ENCODE measurements at regions not wholly inside any gene's neighbourhood (a gene's known extent, or its start where the extent isn't known, plus 50 kb on each side); places are given as distances from the start of the nearest gene placed in this dataset.

GRCh38 chr14:104256025-104256424, 117.6 kb downstream of the KIF26A start:
- dilution Hi-C loops (cut with MboI; ENCODE audit: extremely low pct_ligation_motif_present, low sequenced_read_pairs) = no loop called here
- no peak overlapping the region for H3K4me3 ChIP-seq (ENCODE audit: control insufficient read depth in 2 of 3, extremely low read depth in 1 of 3, insufficient read depth in 2 of 3, low read depth in 1 of 3, low read length in 3 of 3)
- H2AFZ ChIP-seq (ENCODE audit: control insufficient read depth, low read length) = no peak overlapping the region
- H3K4me1 ChIP-seq (ENCODE audit: control insufficient read depth, extremely low read depth, insufficient read depth, low read length) = no peaks in the 10 kb centered on the region
- FAIRE-seq = no peak
- no peaks in the 10 kb centered on the region for H3K36me3 ChIP-seq (ENCODE audit: control insufficient read depth in 2 of 2, extremely low read depth in 1 of 2, insufficient read depth in 2 of 2, low read length in 2 of 2)
- H3K9me1 ChIP-seq (ENCODE audit: control insufficient read depth, extremely low read depth, insufficient read depth, low read length) = no peaks in the 10 kb centered on the region
- H3K27ac ChIP-seq (ENCODE audit: control insufficient read depth, insufficient read depth, low read length) = no peak overlapping the region
- no peak overlapping the region for H3K9ac ChIP-seq (ENCODE audit: control insufficient read depth, extremely low read depth, insufficient read depth, low read length)
- H3K9me3 ChIP-seq (ENCODE audit: control insufficient read depth, low read depth, low read length) = no peaks in the 10 kb centered on the region
- H4K20me1 ChIP-seq (ENCODE audit: control insufficient read depth, extremely low read depth, insufficient read depth, low read length) = no peaks in the 10 kb centered on the region
- no peak overlapping the region for H3K4me2 ChIP-seq (ENCODE audit: control insufficient read depth, extremely low read depth, insufficient read depth, low read depth, low read length)
- no peak for DNase-seq (ENCODE audit: low read depth, low spot score)
- TF ChIP-seq EZH2 (IDR thresholded peaks at IDR 0.05; ENCODE audit: low read length) = no peak
- TF ChIP-seq CTCF (optimal IDR thresholded peaks at IDR 0.05 in 1 of 3, IDR thresholded peaks at IDR 0.05 in 1 of 3, conservative IDR thresholded peaks at IDR 0.05 in 1 of 3; ENCODE audit: extremely low read depth in 1 of 3, insufficient read depth in 2 of 3, low read length in 3 of 3) = no peak
- H3K27me3 ChIP-seq (ENCODE audit: control insufficient read depth, extremely low read depth, insufficient read depth, low read length) = no peaks in the 10 kb centered on the region
- no peaks in the 10 kb centered on the region for H3K79me2 ChIP-seq (ENCODE audit: control insufficient read depth, insufficient read depth, low read length)

- Histone ChIP-seq H3K4me2 (ENCODE audit: control insufficient read depth, extremely low read depth, insufficient read depth, low read depth, low read length) (no peak overlapping the region), H3K9ac (ENCODE audit: control insufficient read depth, extremely low read depth, insufficient read depth, low read length) (no peak overlapping the region), H3K27me3 (ENCODE audit: control insufficient read depth, extremely low read depth, insufficient read depth, low read length) (no peaks in the 10 kb centered on the region), H3K36me3 (ENCODE audit: control insufficient read depth in 2 of 2, extremely low read depth in 1 of 2, insufficient read depth in 2 of 2, low read length in 2 of 2) (no peaks in the 10 kb centered on the region), H3K4me1 (ENCODE audit: control insufficient read depth, extremely low read depth, insufficient read depth, low read length) (no peaks in the 10 kb centered on the region), H3K9me1 (ENCODE audit: control insufficient read depth, extremely low read depth, insufficient read depth, low read length) (no peaks in the 10 kb centered on the region), H4K20me1 (ENCODE audit: control insufficient read depth, extremely low read depth, insufficient read depth, low read length) (no peaks in the 10 kb centered on the region), H3K4me3 (ENCODE audit: control insufficient read depth in 2 of 3, extremely low read depth in 1 of 3, insufficient read depth in 2 of 3, low read depth in 1 of 3, low read length in 3 of 3) (no peak overlapping the region), H3K27ac (ENCODE audit: control insufficient read depth, insufficient read depth, low read length) (no peak overlapping the region), H3K79me2 (ENCODE audit: control insufficient read depth, insufficient read depth, low read length) (no peaks in the 10 kb centered on the region), H3K9me3 (ENCODE audit: control insufficient read depth, low read depth, low read length) (no peaks in the 10 kb centered on the region), H2AFZ (ENCODE audit: control insufficient read depth, low read length) (no peak overlapping the region)
- no peak for FAIRE-seq
- DNase-seq (ENCODE audit: low read depth, low spot score) = no peak
- no peak for TF ChIP-seq EZH2 (IDR thresholded peaks at IDR 0.05; ENCODE audit: low read length)
- dilution Hi-C loops (cut with MboI; ENCODE audit: extremely low pct_ligation_motif_present, low sequenced_read_pairs) = no loop called here
These were observed 124.4 kb downstream of the KIF26A start for GRCh38 chr14:104262515-104263514.
